ENCODE measurements at regions not wholly inside any gene's neighbourhood (a gene's known extent, or its start where the extent isn't known, plus 50 kb on each side); places are given as distances from the start of the nearest gene placed in this dataset.
A peak's percentile ranks its signal among the peaks of the same experiment; 100 is the strongest.

GRCh38 chr2:150047620-150048222 is 439.7 kb downstream of the RND3 start:
- peak; percentile 53 for DNase-seq (ENCODE audit: low read depth)

GRCh38 chr2:150046810-150047209 is 440.7 kb downstream of the RND3 start:
- DNase-seq (ENCODE audit: low read depth), result no peak

GRCh38 chr2:150046211-150046610 is 441.3 kb downstream of the RND3 start:
- DNase-seq (ENCODE audit: low read depth), result peak; percentile 54

- DNase-seq (ENCODE audit: low read depth), result no peak
Measured at GRCh38 chr2:150045601-150046000, 441.9 kb downstream of the RND3 start.

GRCh38 chr2:150043172-150043500 is 444.3 kb downstream of the RND3 start:
- no peak for DNase-seq (ENCODE audit: low read depth)

- no peak for DNase-seq (ENCODE audit: low read depth)
Measured at GRCh38 chr2:150042500-150043171, 444.8 kb downstream of the RND3 start.

- DNase-seq (ENCODE audit: low read depth), result peak; percentile 67
Measured at GRCh38 chr2:150041722-150042425, 445.6 kb downstream of the RND3 start.

GRCh38 chr2:150036622-150037021 is 449.0 kb upstream of the MMADHC start:
- DNase-seq (ENCODE audit: low read depth), result no peak

GRCh38 chr2:150034665-150035064 is 447.1 kb upstream of the MMADHC start:
- no peak for DNase-seq (ENCODE audit: low read depth)

- no peak for DNase-seq (ENCODE audit: low read depth)
Measured at GRCh38 chr2:150030436-150031190, 443.0 kb upstream of the MMADHC start.

GRCh38 chr2:150028322-150028721 is 440.7 kb upstream of the MMADHC start:
- DNase-seq (ENCODE audit: low read depth), result peak; percentile 51

- peak; percentile 52 for DNase-seq (ENCODE audit: low read depth)
Measured at GRCh38 chr2:150027164-150027563, 439.6 kb upstream of the MMADHC start.

GRCh38 chr2:150023663-150024062 is 436.1 kb upstream of the MMADHC start:
- no peak for DNase-seq (ENCODE audit: low read depth)

GRCh38 chr2:150023044-150023443 is 435.5 kb upstream of the MMADHC start:
- DNase-seq (ENCODE audit: low read depth), result peak; percentile 30

- peak; percentile 7 for DNase-seq (ENCODE audit: low read depth)
Measured at GRCh38 chr2:150020937-150021673, 433.5 kb upstream of the MMADHC start.

GRCh38 chr2:150020221-150020620 is 432.6 kb upstream of the MMADHC start:
- no peak for DNase-seq (ENCODE audit: low read depth)

- DNase-seq (ENCODE audit: low read depth), result no peak
Measured at GRCh38 chr2:150019063-150019462, 431.5 kb upstream of the MMADHC start.

- peak; percentile 76 for DNase-seq (ENCODE audit: low read depth)
Measured at GRCh38 chr2:150012986-150013385, 425.4 kb upstream of the MMADHC start.

- no peak for DNase-seq (ENCODE audit: low read depth)
Measured at GRCh38 chr2:150011161-150011730, 423.7 kb upstream of the MMADHC start.

GRCh38 chr2:150008901-150009300 is 421.3 kb upstream of the MMADHC start:
- no peak for DNase-seq (ENCODE audit: low read depth)

GRCh38 chr2:150007815-150008430 is 420.3 kb upstream of the MMADHC start:
- DNase-seq (ENCODE audit: low read depth), result no peak

Measured in amniotic epithelial cell (primary cell).